T-helper 17 cell (primary cell): ENCODE measurements at regions not wholly inside any gene's neighbourhood (a gene's known extent, or its start where the extent isn't known, plus 50 kb on each side); places are given as distances from the start of the nearest gene placed in this dataset.
"Not testable (repeated sequence)": the region's sequence is repeated elsewhere in the genome, so short reads cannot be mapped to it uniquely, and the experiment has no call there.

Experiments used
- ATAC-seq: fragments of 150-1000 bp; cut with Tn5 transposase; 2 replicates; pipeline ENCODE4 v1.10.0; 2021; ENCODE audit warnings: mild to moderate bottlenecking, moderate library complexity
- DNase-seq, 3 donors: peaks; one replicate each; pipeline versions ENCODE4 v3.0.0 to v3.0.0-alpha.2; 2020 to 2021
- H3K9me3 ChIP-seq: one replicate; pipeline ENCODE4 v1.7.0; 2013; ENCODE audit warnings: low read length, mild to moderate bottlenecking; ENCODE audit not compliant: control insufficient read depth, poor library complexity, severe bottlenecking
- H3K27ac Mint-ChIP-seq: one replicate; pipeline ENCODE4 v1.8.0; 2022; ENCODE audit warnings: mild to moderate bottlenecking, moderate library complexity, mixed read lengths
- H3K27me3 Mint-ChIP-seq: one replicate; pipeline ENCODE4 v1.8.0; 2022; ENCODE audit warnings: mixed read lengths
- H3K36me3 Mint-ChIP-seq: one replicate; pipeline ENCODE4 v1.8.0; 2022; ENCODE audit warnings: low read depth, mixed read lengths
- H3K4me1 Mint-ChIP-seq: one replicate; pipeline ENCODE4 v1.8.0; 2022; ENCODE audit warnings: mild to moderate bottlenecking, mixed read lengths
- H3K4me3 Mint-ChIP-seq: one replicate; pipeline ENCODE4 v1.8.0; 2022; ENCODE audit warnings: mild to moderate bottlenecking, moderate library complexity, mixed read lengths

- not testable (repeated sequence) for H3K27ac Mint-ChIP-seq, H3K36me3 Mint-ChIP-seq, H3K4me1 Mint-ChIP-seq, DNase-seq, ATAC-seq, H3K27me3 Mint-ChIP-seq, H3K9me3 ChIP-seq, H3K4me3 Mint-ChIP-seq
Measured at GRCh38 chr10:23934023-23934422, 274.9 kb upstream of the KIAA1217 start.

GRCh38 chr10:23945845-23946244 is 263.1 kb upstream of the KIAA1217 start:
- no peak overlapping the region for H3K4me3 Mint-ChIP-seq
- H3K4me1 Mint-ChIP-seq = no peaks in the 10 kb centered on the region
- H3K9me3 ChIP-seq = no peaks in the 10 kb centered on the region
- DNase-seq (no peak), ATAC-seq (no peak)
- H3K36me3 Mint-ChIP-seq = no peaks in the 10 kb centered on the region
- no peak overlapping the region for H3K27ac Mint-ChIP-seq
- no peaks in the 10 kb centered on the region for H3K27me3 Mint-ChIP-seq

- no peaks in the 10 kb centered on the region for H3K9me3 ChIP-seq
- Mint-ChIP-seq H3K27me3 (no peaks in the 10 kb centered on the region), H3K4me1 (no peaks in the 10 kb centered on the region), H3K36me3 (no peaks in the 10 kb centered on the region), H3K4me3 (no peak overlapping the region), H3K27ac (no peak overlapping the region)
- no peak for DNase-seq
- no peak for ATAC-seq
Measured at GRCh38 chr10:23951841-23952240, 257.1 kb upstream of the KIAA1217 start.

GRCh38 chr10:23955456-23956225 is 253.3 kb upstream of the KIAA1217 start:
- Mint-ChIP-seq H3K27me3 (no peaks in the 10 kb centered on the region), H3K4me1 (no peaks in the 10 kb centered on the region), H3K36me3 (no peaks in the 10 kb centered on the region), H3K4me3 (no peak overlapping the region), H3K27ac (no peak overlapping the region)
- DNase-seq (no peak), ATAC-seq (no peak)
- no peaks in the 10 kb centered on the region for H3K9me3 ChIP-seq

DNA sequence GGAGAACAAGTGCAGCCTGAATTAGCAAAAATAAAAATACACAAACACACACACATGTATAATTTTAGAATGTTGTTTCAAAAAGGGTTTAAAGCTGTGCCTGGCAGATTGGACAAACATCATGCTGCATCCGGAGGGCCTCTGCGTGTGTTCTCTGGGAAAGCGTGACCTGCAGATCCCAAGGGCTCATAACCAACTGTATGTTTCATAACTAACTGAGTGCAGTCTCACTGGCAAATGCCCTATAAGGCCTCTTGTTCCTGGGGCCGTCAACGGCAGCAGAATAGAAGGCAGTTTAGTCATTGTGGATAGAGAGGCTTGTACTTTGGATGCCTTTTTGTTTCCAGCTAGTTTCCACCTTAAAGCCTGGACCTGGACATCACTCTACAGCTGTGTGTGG is 243.8 kb upstream of the KIAA1217 start:
- no peak overlapping the region for H3K4me3 Mint-ChIP-seq
- H3K27me3 Mint-ChIP-seq = no peaks in the 10 kb centered on the region
- ATAC-seq (no peak), DNase-seq (no peak)
- no peaks in the 10 kb centered on the region for H3K9me3 ChIP-seq
- no peaks in the 10 kb centered on the region for H3K36me3 Mint-ChIP-seq
- H3K4me1 Mint-ChIP-seq = no peaks in the 10 kb centered on the region
- H3K27ac Mint-ChIP-seq = no peak overlapping the region

DNA sequence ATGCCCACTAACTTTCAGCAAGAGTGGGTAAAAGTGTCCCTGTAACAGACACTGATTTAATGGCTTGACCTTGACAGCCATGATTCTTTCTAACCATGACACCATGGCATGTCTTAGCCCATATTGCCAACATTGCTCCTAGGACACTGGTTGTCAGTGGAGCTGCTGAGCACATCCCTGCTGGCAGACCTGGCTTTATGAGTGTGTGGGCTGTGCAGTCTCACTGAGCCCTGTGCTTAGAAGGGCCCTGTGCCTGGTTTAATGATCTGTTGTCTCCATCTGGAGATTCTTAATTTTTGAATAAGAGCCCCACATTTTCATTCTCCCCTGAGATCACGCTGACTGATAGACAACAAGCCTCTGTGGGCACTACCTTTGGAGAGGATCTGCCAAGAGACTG is 243.1 kb upstream of the KIAA1217 start:
- H3K4me3 Mint-ChIP-seq = no peak overlapping the region
- DNase-seq (no peak), ATAC-seq (no peak)
- H3K4me1 Mint-ChIP-seq = no peaks in the 10 kb centered on the region
- no peaks in the 10 kb centered on the region for H3K9me3 ChIP-seq
- no peaks in the 10 kb centered on the region for H3K27me3 Mint-ChIP-seq
- H3K27ac Mint-ChIP-seq = no peak overlapping the region
- H3K36me3 Mint-ChIP-seq = no peaks in the 10 kb centered on the region

DNA sequence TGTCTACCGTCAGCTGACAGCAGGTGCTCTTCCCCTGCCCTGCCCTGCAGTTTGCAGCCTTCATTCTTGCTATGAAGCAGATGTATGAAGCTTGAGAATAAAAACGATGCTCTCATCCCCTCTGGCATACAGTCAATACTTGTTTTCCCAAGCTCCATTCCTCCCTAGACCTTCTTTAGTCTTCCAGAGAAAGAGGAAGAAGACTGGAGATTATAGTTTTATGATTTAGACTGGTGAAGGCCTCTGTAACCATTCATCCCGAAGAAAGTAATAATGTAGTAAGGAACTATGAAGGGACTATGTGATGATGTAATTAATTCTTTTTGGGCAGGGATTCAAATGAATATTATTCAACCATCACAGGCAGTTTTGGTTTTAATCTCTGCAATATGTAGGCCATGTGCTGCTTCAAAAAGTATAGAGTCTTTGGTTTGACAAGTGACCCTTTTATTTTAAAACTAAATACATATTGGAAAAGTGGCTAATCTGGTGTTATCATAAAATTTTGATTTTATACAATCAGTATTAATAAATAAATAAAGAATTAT is 242.4 kb upstream of the KIAA1217 start:
- H3K9me3 ChIP-seq = no peaks in the 10 kb centered on the region
- Mint-ChIP-seq H3K4me3 (no peak overlapping the region), H3K27me3 (no peaks in the 10 kb centered on the region), H3K27ac (no peak overlapping the region), H3K36me3 (no peaks in the 10 kb centered on the region), H3K4me1 (no peaks in the 10 kb centered on the region)
- ATAC-seq = no peak
- DNase-seq = no peak

GRCh38 chr10:23968301-23968700 is 240.6 kb upstream of the KIAA1217 start:
- no peaks in the 10 kb centered on the region for H3K36me3 Mint-ChIP-seq
- H3K9me3 ChIP-seq = no peaks in the 10 kb centered on the region
- H3K4me3 Mint-ChIP-seq = no peak overlapping the region
- ATAC-seq (no peak), DNase-seq (no peak)
- no peaks in the 10 kb centered on the region for H3K27me3 Mint-ChIP-seq
- no peaks in the 10 kb centered on the region for H3K4me1 Mint-ChIP-seq
- H3K27ac Mint-ChIP-seq = no peak overlapping the region

- no peaks in the 10 kb centered on the region for H3K27me3 Mint-ChIP-seq
- H3K4me3 Mint-ChIP-seq = no peak overlapping the region
- DNase-seq (no peak), ATAC-seq (no peak)
- H3K36me3 Mint-ChIP-seq = no peaks in the 10 kb centered on the region
- H3K27ac Mint-ChIP-seq = no peak overlapping the region
- no peaks in the 10 kb centered on the region for H3K4me1 Mint-ChIP-seq
- no peaks in the 10 kb centered on the region for H3K9me3 ChIP-seq
Measured at GRCh38 chr10:23974746-23975272, 234.1 kb upstream of the KIAA1217 start.

GRCh38 chr10:23975431-23975830 is 233.5 kb upstream of the KIAA1217 start:
- H3K27ac Mint-ChIP-seq = no peak overlapping the region

GRCh38 chr10:23976275-23976674 is 232.7 kb upstream of the KIAA1217 start:
- H3K27ac Mint-ChIP-seq = no peak overlapping the region
- DNase-seq (no peak), ATAC-seq (no peak)
- no peaks in the 10 kb centered on the region for H3K4me1 Mint-ChIP-seq
- no peaks in the 10 kb centered on the region for H3K27me3 Mint-ChIP-seq
- H3K4me3 Mint-ChIP-seq = no peak overlapping the region
- H3K9me3 ChIP-seq = no peaks in the 10 kb centered on the region
- no peaks in the 10 kb centered on the region for H3K36me3 Mint-ChIP-seq

More at GRCh38 chr10:23975431-23975830, 233.5 kb upstream of the KIAA1217 start:
- ATAC-seq (no peak), DNase-seq (no peak)
- no peaks in the 10 kb centered on the region for H3K27me3 Mint-ChIP-seq
- H3K4me3 Mint-ChIP-seq = no peak overlapping the region
- no peaks in the 10 kb centered on the region for H3K4me1 Mint-ChIP-seq
- no peaks in the 10 kb centered on the region for H3K9me3 ChIP-seq
- no peaks in the 10 kb centered on the region for H3K36me3 Mint-ChIP-seq

GRCh38 chr10:23978317-23978716 is 230.6 kb upstream of the KIAA1217 start:
- H3K9me3 ChIP-seq = no peaks in the 10 kb centered on the region
- Mint-ChIP-seq H3K36me3 (no peaks in the 10 kb centered on the region), H3K4me3 (no peak overlapping the region), H3K27me3 (no peaks in the 10 kb centered on the region), H3K4me1 (no peaks in the 10 kb centered on the region), H3K27ac (no peak overlapping the region)
- ATAC-seq (no peak), DNase-seq (no peak)

- DNase-seq = no peak
Measured at GRCh38 chr10:23980094-23980493, 228.8 kb upstream of the KIAA1217 start.

More at GRCh38 chr10:23980094-23980493, 228.8 kb upstream of the KIAA1217 start:
- Mint-ChIP-seq H3K27ac (no peak overlapping the region), H3K27me3 (no peaks in the 10 kb centered on the region), H3K4me3 (no peak overlapping the region), H3K36me3 (no peaks in the 10 kb centered on the region), H3K4me1 (no peaks in the 10 kb centered on the region)
- no peak for ATAC-seq
- no peaks in the 10 kb centered on the region for H3K9me3 ChIP-seq
